ENCODE measurements at regions not wholly inside any gene's neighbourhood (a gene's known extent, or its start where the extent isn't known, plus 50 kb on each side); places are given as distances from the start of the nearest gene placed in this dataset.

GRCh38 chr11:15754221-15754620 lies 602.1 kb downstream of the SOX6 start:
- DNase-seq (ENCODE audit: low read depth in 4 of 4, low spot score in 3 of 4) = no peak

GRCh38 chr11:15757048-15757698 lies 599.2 kb downstream of the SOX6 start:
- no peak for DNase-seq (ENCODE audit: low read depth in 4 of 4, low spot score in 3 of 4)

GRCh38 chr11:15758857-15759465 lies 597.4 kb downstream of the SOX6 start:
- no peak for DNase-seq (ENCODE audit: low read depth in 4 of 4, low spot score in 3 of 4)

- no peak for DNase-seq (ENCODE audit: low read depth in 4 of 4, low spot score in 3 of 4)
Observed at GRCh38 chr11:15761235-15761634, 595.1 kb downstream of the SOX6 start.

- DNase-seq (ENCODE audit: low read depth in 4 of 4, low spot score in 3 of 4) = no peak
Observed at GRCh38 chr11:15764326-15764725, 592.0 kb downstream of the SOX6 start.

- DNase-seq (ENCODE audit: low read depth in 4 of 4, low spot score in 3 of 4) = no peak
Observed at GRCh38 chr11:15764948-15765347, 591.4 kb downstream of the SOX6 start.

- DNase-seq (ENCODE audit: low read depth in 4 of 4, low spot score in 3 of 4) = no peak
Observed at GRCh38 chr11:15765530-15765929, 590.8 kb downstream of the SOX6 start.

GRCh38 chr11:15768321-15768720 lies 588.0 kb downstream of the SOX6 start:
- DNase-seq (ENCODE audit: low read depth in 4 of 4, low spot score in 3 of 4) = no peak

- peak in 2 of 4 donors; percentile 50 to 63 for DNase-seq (ENCODE audit: low read depth in 4 of 4, low spot score in 3 of 4)
Observed at GRCh38 chr11:15769203-15769602, 587.1 kb downstream of the SOX6 start.

- no peak for DNase-seq (ENCODE audit: low read depth in 4 of 4, low spot score in 3 of 4)
Observed at GRCh38 chr11:15770798-15771414, 585.4 kb downstream of the SOX6 start.

- no peak for DNase-seq (ENCODE audit: low read depth in 4 of 4, low spot score in 3 of 4)
Observed at GRCh38 chr11:15772547-15772946, 583.8 kb downstream of the SOX6 start.

GRCh38 chr11:15772981-15773380 lies 583.4 kb downstream of the SOX6 start:
- DNase-seq (ENCODE audit: low read depth in 4 of 4, low spot score in 3 of 4) = no peak

GRCh38 chr11:15773476-15774387 lies 582.6 kb downstream of the SOX6 start:
- DNase-seq (ENCODE audit: low read depth in 4 of 4, low spot score in 3 of 4) = no peak

- no peak for DNase-seq (ENCODE audit: low read depth in 4 of 4, low spot score in 3 of 4)
Observed at GRCh38 chr11:15774388-15774939, 581.9 kb downstream of the SOX6 start.

GRCh38 chr11:15775015-15775541 lies 581.3 kb downstream of the SOX6 start:
- no peak for DNase-seq (ENCODE audit: low read depth in 4 of 4, low spot score in 3 of 4)

- DNase-seq (ENCODE audit: low read depth in 4 of 4, low spot score in 3 of 4) = no peak
Observed at GRCh38 chr11:15775797-15776196, 580.5 kb downstream of the SOX6 start.

GRCh38 chr11:15776366-15776765 lies 580.0 kb downstream of the SOX6 start:
- no peak for DNase-seq (ENCODE audit: low read depth in 4 of 4, low spot score in 3 of 4)

- no peak for DNase-seq (ENCODE audit: low read depth in 4 of 4, low spot score in 3 of 4)
Observed at GRCh38 chr11:15779518-15779917, 576.8 kb downstream of the SOX6 start.

- no peak for DNase-seq (ENCODE audit: low read depth in 4 of 4, low spot score in 3 of 4)
Observed at GRCh38 chr11:15780382-15780781, 576.0 kb downstream of the SOX6 start.

GRCh38 chr11:15780837-15781236 lies 575.5 kb downstream of the SOX6 start:
- no peak for DNase-seq (ENCODE audit: low read depth in 4 of 4, low spot score in 3 of 4)

- no peak for DNase-seq (ENCODE audit: low read depth in 4 of 4, low spot score in 3 of 4)
Observed at GRCh38 chr11:15783619-15784018, 572.7 kb downstream of the SOX6 start.

All from left renal pelvis (tissue), 4 donors.